HepG2 (cell line): ENCODE measurements at regions not wholly inside any gene's neighbourhood (a gene's known extent, or its start where the extent isn't known, plus 50 kb on each side); places are given as distances from the start of the nearest gene placed in this dataset.

ENCODE experiments used
- ATAC-seq: fragments of 200-7000 bp; cut with Tn5 transposase; 3 replicates; pipeline ENCODE4 v1.9.1; 2020; ENCODE audit warnings: mild to moderate bottlenecking, moderate library complexity
- BruUV-seq: library from RNA; stranded (reverse); fragments of 400-500 nt; replicated peaks from 2 replicates; lab custom pipeline; 2021; lab: Mats Ljungman, UMichigan
- CTCF ChIA-PET: fragments of 300-600 bp; formaldehyde crosslinking; extraction: SDS; loops from one replicate; lab custom pipeline; 2021; ENCODE audit warnings: low total read pairs, inconsistent platforms, low intra/inter-chr PET ratio; lab: Yijun Ruan, JAX
- POLR2A ChIA-PET: fragments of 350-600 bp; sonication (Branson Sonifier 250); formaldehyde crosslinking; loops from one replicate; lab custom pipeline; 2020; ENCODE audit warnings: antibody characterized with exemption, inconsistent platforms; lab: Yijun Ruan, JAX
- DNase-seq: peaks from one replicate; pipeline ENCODE4 v3.0.0-alpha.2; 2015; ENCODE audit warnings: low spot score
- FAIRE-seq: peaks from 3 replicates; lab custom pipeline; 2011; peaks lifted over from hg19 to GRCh38; lab: Jason Lieb, UNC
- H2AFZ ChIP-seq: one replicate; pipeline ENCODE4 v1.6.1; 2011; ENCODE audit warnings: low read length, inconsistent platforms
- H3K27ac ChIP-seq: fragments of 300-600 bp; 3 replicates; pipeline ENCODE4 v1.8.0; 2011; ENCODE audit warnings: mixed run types, mild to moderate bottlenecking, mixed read lengths, low read length, inconsistent platforms; ENCODE audit not compliant: insufficient read depth; ENCODE audit errors: extremely low read length
- H3K27me3 ChIP-seq, 2 experiments: fragments of 200-600 bp in 1 of 2; 2 replicates in 1 of 2; 3 replicates in 1 of 2; pipeline versions ENCODE4 v1.6.0 to v1.8.0; 2011; ENCODE audit warnings: low read length in 2 of 2, mild to moderate bottlenecking in 2 of 2, moderate library complexity in 2 of 2, inconsistent platforms in 1 of 2; ENCODE audit not compliant: insufficient read depth in 2 of 2, control insufficient read depth in 1 of 2
- H3K36me3 ChIP-seq, 2 experiments: fragments of 200-600 bp in 1 of 2; replicated peaks in 1 of 2; 2 replicates in 1 of 2; 3 replicates in 1 of 2; pipeline versions ENCODE4 v1.5.1 to v1.8.0; 2011; ENCODE audit warnings: low read length in 2 of 2, inconsistent platforms in 1 of 2; ENCODE audit not compliant: insufficient read depth in 2 of 2, control insufficient read depth in 1 of 2
- H3K4me1 ChIP-seq: 2 replicates; pipeline ENCODE4 v1.5.1; 2012; ENCODE audit warnings: low read length, inconsistent platforms; ENCODE audit not compliant: insufficient read depth
- H3K4me2 ChIP-seq: 2 replicates; pipeline ENCODE4 v1.6.0; 2011; ENCODE audit warnings: low read depth, low read length, inconsistent platforms
- H3K4me3 ChIP-seq, 3 experiments: fragments of 200-600 bp in 1 of 3; sonication (generic), shearing (Covaris generic) in 1 of 3; replicated peaks in 1 of 3; 2 replicates each; pipeline ENCODE4 v1.5.1; 2011 to 2016; ENCODE audit warnings: low read length in 3 of 3, inconsistent platforms in 2 of 3, low read depth in 2 of 3, mild to moderate bottlenecking in 2 of 3, control low read depth in 1 of 3, mixed read lengths in 1 of 3; ENCODE audit not compliant: insufficient read depth in 1 of 3
- H3K79me2 ChIP-seq: one replicate; pipeline ENCODE4 v1.6.1; 2011; ENCODE audit warnings: low read length, inconsistent platforms; ENCODE audit not compliant: insufficient read depth
- H3K9ac ChIP-seq: 2 replicates; pipeline ENCODE4 v1.6.0; 2011; ENCODE audit warnings: mild to moderate bottlenecking, low read depth, low read length, inconsistent platforms; ENCODE audit not compliant: insufficient read depth
- H3K9me3 ChIP-seq: 2 replicates; pipeline ENCODE4 v1.5.1; 2012; ENCODE audit warnings: mild to moderate bottlenecking, low read length
- H4K20me1 ChIP-seq: 2 replicates; pipeline ENCODE4 v1.6.0; 2011; ENCODE audit warnings: inconsistent platforms, mild to moderate bottlenecking, low read length, moderate library complexity; ENCODE audit not compliant: insufficient read depth
- HDAC2 ChIP-seq: sonication (generic); formaldehyde crosslinking; IDR thresholded peaks from 2 replicates; pipeline ENCODE4 v1.4.0; 2020; ENCODE audit warnings: missing genetic modification reagents
- HNRNPK ChIP-seq: fragments of 200-400 bp; formaldehyde crosslinking; IDR thresholded peaks from 2 replicates; pipeline ENCODE4 v1.6.1; 2018; ENCODE audit warnings: low read length, low read depth, moderate library complexity, mild to moderate bottlenecking; ENCODE audit not compliant: poor library complexity, severe bottlenecking
- PAWR ChIP-seq: sonication (generic); formaldehyde crosslinking; IDR thresholded peaks from 2 replicates; pipeline ENCODE4 v1.4.0; 2020; ENCODE audit warnings: missing genetic modification reagents, mild to moderate bottlenecking, borderline replicate concordance
- SIN3A ChIP-seq: IDR thresholded peaks from 2 replicates; pipeline ENCODE4 v1.6.1; 2011; ENCODE audit warnings: low read depth, mild to moderate bottlenecking, control low read depth, low read length, borderline replicate concordance
- ZNF407 ChIP-seq: sonication (generic); formaldehyde crosslinking; IDR thresholded peaks from one replicate; pipeline ENCODE4 v1.5.1; 2020; ENCODE audit warnings: mild to moderate bottlenecking, missing genetic modification reagents; ENCODE audit errors: not compliant biosample characterization
- ZNF768 ChIP-seq: sonication (generic); formaldehyde crosslinking; IDR thresholded peaks from 2 replicates; pipeline ENCODE4 v1.4.0; 2020; ENCODE audit warnings: missing genetic modification reagents
- WGBS: methylation state at CpG from one replicate; pipeline ENCODE4 v1.1.6; 2017; ENCODE audit warnings: low lambda C conversion rate; 5-methylcytosine and 5-hydroxymethylcytosine counted together
- in situ Hi-C: cut with HindIII; loops from 2 replicates; pipeline ENCODE4 v1.10.0; 2017; ENCODE audit warnings: low pct_unique_long_range_greater_than_20kb; ENCODE audit not compliant: extremely low pct_ligation_motif_present
- intact Hi-C: fragments of 100-400 bp; cut with micrococcal nuclease; formaldehyde crosslinking; loops from one replicate; pipeline ENCODE4 v1.10.0; 2022; ENCODE audit not compliant: unreplicated experiment

- BruUV-seq: no TSS peak
- H3K9ac ChIP-seq: no peak overlapping the region
- peaks cover 33% of the 10 kb centered on the region for H3K79me2 ChIP-seq
- DNase-seq (no peak), ATAC-seq (no peak), FAIRE-seq (no peak)
- no peak overlapping the region for H3K27ac ChIP-seq
- in situ Hi-C loops (no loop called here), intact Hi-C loops (no loop called here)
- H3K4me3 ChIP-seq: no peak overlapping the region
- POLR2A ChIA-PET: interaction anchor here (0.7 to 6.1 kb wide), 5 partner anchors 7 to 48 kb away, joined by 3 to 115 read pairs (median 59); a partner anchor contains a TSS
- peaks cover 74% of the 10 kb centered on the region for H3K4me1 ChIP-seq
- no peaks in the 10 kb centered on the region for H3K9me3 ChIP-seq
- CTCF ChIA-PET: no interaction called here
- H4K20me1 ChIP-seq: no peaks in the 10 kb centered on the region
- no peak for TF ChIP-seq SIN3A
- no peak for TF ChIP-seq ZNF768 (CRISPR knock-in tag)
- TF ChIP-seq HNRNPK: no peak
- no peak for TF ChIP-seq HDAC2 (CRISPR knock-in tag)
- TF ChIP-seq PAWR (CRISPR knock-in tag): no peak
- no peak for TF ChIP-seq ZNF407 (CRISPR knock-in tag)
- no peak overlapping the region for H3K4me2 ChIP-seq
- no peaks in the 10 kb centered on the region for H3K36me3 ChIP-seq
- H3K27me3 ChIP-seq: no peaks in the 10 kb centered on the region; a peak in 1 of 5 replicates
- H2AFZ ChIP-seq: no peak overlapping the region
- WGBS: 74% methylated on average over 6 of the region's 6 CpGs
These were observed 62.7 kb upstream of the PTGR2 start for GRCh38 chr14:73788701-73789551.
